ENCODE measurements at regions not wholly inside any gene's neighbourhood (a gene's known extent, or its start where the extent isn't known, plus 50 kb on each side); places are given as distances from the start of the nearest gene placed in this dataset.
"Not testable (repeated sequence)": the region's sequence is repeated elsewhere in the genome, so short reads cannot be mapped to it uniquely, and the experiment has no call there.

- not testable (repeated sequence) for H3K27me3 Mint-ChIP-seq (ENCODE audit: low read depth); H3K4me1 Mint-ChIP-seq; H3K36me3 Mint-ChIP-seq (ENCODE audit: low read depth); H3K4me3 Mint-ChIP-seq; H3K27ac Mint-ChIP-seq (ENCODE audit: unreplicated experiment); H3K9me3 Mint-ChIP-seq; DNase-seq (ENCODE audit: low read depth, low spot score)
These were observed 2724.1 kb upstream of the TPTE start for GRCh38 chr21:7797328-7797727.

GRCh38 chr21:7798446-7798845 is 2722.9 kb upstream of the TPTE start:
- H3K4me3 Mint-ChIP-seq; H3K36me3 Mint-ChIP-seq (ENCODE audit: low read depth); H3K9me3 Mint-ChIP-seq; H3K27ac Mint-ChIP-seq (ENCODE audit: unreplicated experiment); H3K4me1 Mint-ChIP-seq; H3K27me3 Mint-ChIP-seq (ENCODE audit: low read depth); DNase-seq (ENCODE audit: low read depth, low spot score): not testable (repeated sequence)
- TF ChIP-seq CTCF (conservative IDR thresholded peaks at IDR 0.05): peak; percentile 21

GRCh38 chr21:7799697-7800096 is 2721.7 kb upstream of the TPTE start:
- not testable (repeated sequence) for H3K27ac Mint-ChIP-seq (ENCODE audit: unreplicated experiment); H3K4me1 Mint-ChIP-seq; H3K27me3 Mint-ChIP-seq (ENCODE audit: low read depth); H3K36me3 Mint-ChIP-seq (ENCODE audit: low read depth); H3K4me3 Mint-ChIP-seq; H3K9me3 Mint-ChIP-seq; DNase-seq (ENCODE audit: low read depth, low spot score)

GRCh38 chr21:7813475-7813874 is 2707.9 kb upstream of the TPTE start:
- H3K36me3 Mint-ChIP-seq (ENCODE audit: low read depth); H3K27ac Mint-ChIP-seq (ENCODE audit: unreplicated experiment); H3K4me3 Mint-ChIP-seq; DNase-seq (ENCODE audit: low read depth, low spot score); H3K9me3 Mint-ChIP-seq; H3K4me1 Mint-ChIP-seq; H3K27me3 Mint-ChIP-seq (ENCODE audit: low read depth): not testable (repeated sequence)

- H3K9me3 Mint-ChIP-seq; H3K4me3 Mint-ChIP-seq; DNase-seq (ENCODE audit: low read depth, low spot score); H3K4me1 Mint-ChIP-seq; H3K27ac Mint-ChIP-seq (ENCODE audit: unreplicated experiment); H3K27me3 Mint-ChIP-seq (ENCODE audit: low read depth); H3K36me3 Mint-ChIP-seq (ENCODE audit: low read depth): not testable (repeated sequence)
These were observed 2704.4 kb upstream of the TPTE start for GRCh38 chr21:7817013-7817412.

- not testable (repeated sequence) for H3K27ac Mint-ChIP-seq (ENCODE audit: unreplicated experiment); H3K4me1 Mint-ChIP-seq; H3K9me3 Mint-ChIP-seq; H3K36me3 Mint-ChIP-seq (ENCODE audit: low read depth); H3K27me3 Mint-ChIP-seq (ENCODE audit: low read depth); DNase-seq (ENCODE audit: low read depth, low spot score); H3K4me3 Mint-ChIP-seq
These were observed 2702.1 kb upstream of the TPTE start for GRCh38 chr21:7819301-7819700.

GRCh38 chr21:7825627-7826026 is 2695.8 kb upstream of the TPTE start:
- not testable (repeated sequence) for H3K9me3 Mint-ChIP-seq; DNase-seq (ENCODE audit: low read depth, low spot score); H3K27me3 Mint-ChIP-seq (ENCODE audit: low read depth); H3K36me3 Mint-ChIP-seq (ENCODE audit: low read depth); H3K27ac Mint-ChIP-seq (ENCODE audit: unreplicated experiment); H3K4me3 Mint-ChIP-seq; H3K4me1 Mint-ChIP-seq

GRCh38 chr21:7826174-7826573 is 2695.2 kb upstream of the TPTE start:
- not testable (repeated sequence) for H3K4me1 Mint-ChIP-seq; H3K36me3 Mint-ChIP-seq (ENCODE audit: low read depth); H3K4me3 Mint-ChIP-seq; DNase-seq (ENCODE audit: low read depth, low spot score); H3K27me3 Mint-ChIP-seq (ENCODE audit: low read depth); H3K27ac Mint-ChIP-seq (ENCODE audit: unreplicated experiment); H3K9me3 Mint-ChIP-seq

- not testable (repeated sequence) for H3K9me3 Mint-ChIP-seq; H3K27ac Mint-ChIP-seq (ENCODE audit: unreplicated experiment); H3K27me3 Mint-ChIP-seq (ENCODE audit: low read depth); H3K4me3 Mint-ChIP-seq; DNase-seq (ENCODE audit: low read depth, low spot score); H3K4me1 Mint-ChIP-seq; H3K36me3 Mint-ChIP-seq (ENCODE audit: low read depth)
These were observed 2693.1 kb upstream of the TPTE start for GRCh38 chr21:7828260-7828659.

GRCh38 chr21:7829411-7829810 is 2692.0 kb upstream of the TPTE start:
- not testable (repeated sequence) for H3K27ac Mint-ChIP-seq (ENCODE audit: unreplicated experiment); DNase-seq (ENCODE audit: low read depth, low spot score); H3K36me3 Mint-ChIP-seq (ENCODE audit: low read depth); H3K9me3 Mint-ChIP-seq; H3K27me3 Mint-ChIP-seq (ENCODE audit: low read depth); H3K4me1 Mint-ChIP-seq; H3K4me3 Mint-ChIP-seq

- not testable (repeated sequence) for H3K36me3 Mint-ChIP-seq (ENCODE audit: low read depth); H3K4me1 Mint-ChIP-seq; H3K27ac Mint-ChIP-seq (ENCODE audit: unreplicated experiment); H3K4me3 Mint-ChIP-seq; DNase-seq (ENCODE audit: low read depth, low spot score); H3K9me3 Mint-ChIP-seq; H3K27me3 Mint-ChIP-seq (ENCODE audit: low read depth)
These were observed 2684.1 kb upstream of the TPTE start for GRCh38 chr21:7837315-7837714.

- H3K27ac Mint-ChIP-seq (ENCODE audit: unreplicated experiment); DNase-seq (ENCODE audit: low read depth, low spot score); H3K4me1 Mint-ChIP-seq; H3K36me3 Mint-ChIP-seq (ENCODE audit: low read depth); H3K27me3 Mint-ChIP-seq (ENCODE audit: low read depth); H3K9me3 Mint-ChIP-seq; H3K4me3 Mint-ChIP-seq: not testable (repeated sequence)
These were observed 2668.0 kb upstream of the TPTE start for GRCh38 chr21:7853426-7853825.

- not testable (repeated sequence) for H3K4me1 Mint-ChIP-seq; H3K27me3 Mint-ChIP-seq (ENCODE audit: low read depth); DNase-seq (ENCODE audit: low read depth, low spot score); H3K9me3 Mint-ChIP-seq; H3K27ac Mint-ChIP-seq (ENCODE audit: unreplicated experiment); H3K4me3 Mint-ChIP-seq; H3K36me3 Mint-ChIP-seq (ENCODE audit: low read depth)
These were observed 2667.5 kb upstream of the TPTE start for GRCh38 chr21:7853836-7854235.

Data from neural crest cell (in vitro differentiated cells).